T-helper 1 cell treated with Interleukin-12 subunit alpha and Interleukin-12 subunit beta and Interleukin-4 antibody, amounts not matched to agents 30 ng/mL and 1 ng/mL, for 36 hours (primary cell): ENCODE measurements at regions not wholly inside any gene's neighbourhood (a gene's known extent, or its start where the extent isn't known, plus 50 kb on each side); places are given as distances from the start of the nearest gene placed in this dataset.

Source experiments
- intact Hi-C: fragments of 100-400 bp; cut with micrococcal nuclease; formaldehyde crosslinking; loops from one replicate; pipeline ENCODE4 v1.15.1; 2024

- intact Hi-C loops = no loop called here
Observed at GRCh38 chr3:115450036-115450435, 173.3 kb upstream of the GAP43 start.

- intact Hi-C loops = no loop called here
Observed at GRCh38 chr3:115464036-115464435, 159.3 kb upstream of the GAP43 start.

- intact Hi-C loops = no loop called here
Observed at GRCh38 chr3:115469649-115470048, 153.7 kb upstream of the GAP43 start.

GRCh38 chr3:115470254-115470653 is 153.1 kb upstream of the GAP43 start:
- intact Hi-C loops = no loop called here

GRCh38 chr3:115475178-115476041 is 147.9 kb upstream of the GAP43 start:
- intact Hi-C loops = no loop called here

GRCh38 chr3:115476472-115476871 is 146.8 kb upstream of the GAP43 start:
- intact Hi-C loops = no loop called here

- intact Hi-C loops = no loop called here
Observed at GRCh38 chr3:115478359-115478758, 145.0 kb upstream of the GAP43 start.

- intact Hi-C loops = no loop called here
Observed at GRCh38 chr3:115486880-115487279, 136.4 kb upstream of the GAP43 start.

GRCh38 chr3:115487968-115488367 is 135.3 kb upstream of the GAP43 start:
- intact Hi-C loops = no loop called here

GRCh38 chr3:115488409-115488808 is 134.9 kb upstream of the GAP43 start:
- intact Hi-C loops = no loop called here

GRCh38 chr3:115494826-115495225 is 128.5 kb upstream of the GAP43 start:
- intact Hi-C loops = no loop called here

GRCh38 chr3:115498421-115498820 is 124.9 kb upstream of the GAP43 start:
- intact Hi-C loops = no loop called here

- intact Hi-C loops = no loop called here
Observed at GRCh38 chr3:115498898-115499297, 124.4 kb upstream of the GAP43 start.

- intact Hi-C loops = no loop called here
Observed at GRCh38 chr3:115499666-115500065, 123.6 kb upstream of the GAP43 start.

GRCh38 chr3:115500795-115501194 is 122.5 kb upstream of the GAP43 start:
- intact Hi-C loops = no loop called here

- intact Hi-C loops = no loop called here
Observed at GRCh38 chr3:115502128-115502527, 121.2 kb upstream of the GAP43 start.

- intact Hi-C loops = no loop called here
Observed at GRCh38 chr3:115503394-115503793, 119.9 kb upstream of the GAP43 start.

GRCh38 chr3:115508562-115508961 is 114.7 kb upstream of the GAP43 start:
- intact Hi-C loops = no loop called here

GRCh38 chr3:115512565-115513415 is 110.5 kb upstream of the GAP43 start:
- intact Hi-C loops = no loop called here

GRCh38 chr3:115513416-115513800 is 109.9 kb upstream of the GAP43 start:
- intact Hi-C loops = no loop called here

GRCh38 chr3:115517457-115518050 is 105.8 kb upstream of the GAP43 start:
- intact Hi-C loops = no loop called here
